H9 (cell line): ENCODE measurements at regions not wholly inside any gene's neighbourhood (a gene's known extent, or its start where the extent isn't known, plus 50 kb on each side); places are given as distances from the start of the nearest gene placed in this dataset.

Experiments
- DNase-seq: peaks from one replicate; pipeline ENCODE4 v3.0.0-alpha.2; 2017
- H2AFZ ChIP-seq: one replicate; pipeline ENCODE4 v1.6.1; 2013; ENCODE audit warnings: mild to moderate bottlenecking, low read length, control low read depth, moderate library complexity
- H2AK5ac ChIP-seq: 2 replicates; pipeline ENCODE4 v1.6.1; 2013; ENCODE audit warnings: low read length, control low read depth, mixed read lengths; ENCODE audit not compliant: insufficient read length
- H2BK120ac ChIP-seq: one replicate; pipeline ENCODE4 v1.6.1; 2013; ENCODE audit warnings: low read depth, mild to moderate bottlenecking, low read length, control low read depth, inconsistent platforms; ENCODE audit not compliant: poor library complexity, severe bottlenecking
- H2BK12ac ChIP-seq: 2 replicates; pipeline ENCODE4 v1.6.1; 2013; ENCODE audit warnings: low read length, control low read depth, mixed read lengths, low read depth; ENCODE audit not compliant: insufficient read length
- H2BK15ac ChIP-seq: 2 replicates; pipeline ENCODE4 v1.6.1; 2013; ENCODE audit warnings: low read depth, low read length, control low read depth
- H2BK20ac ChIP-seq: one replicate; pipeline ENCODE4 v1.6.1; 2013; ENCODE audit warnings: low read depth, mild to moderate bottlenecking, low read length, control low read depth, inconsistent platforms; ENCODE audit not compliant: poor library complexity, severe bottlenecking
- H2BK5ac ChIP-seq: 2 replicates; pipeline ENCODE4 v1.6.1; 2013; ENCODE audit warnings: low read length, control low read depth, mixed read lengths; ENCODE audit not compliant: insufficient read length
- H3K14ac ChIP-seq: 2 replicates; pipeline ENCODE4 v1.6.1; 2013; ENCODE audit warnings: low read length, control low read depth; ENCODE audit not compliant: insufficient read depth
- H3K18ac ChIP-seq: 2 replicates; pipeline ENCODE4 v1.6.1; 2013; ENCODE audit warnings: low read depth, mild to moderate bottlenecking, mixed read lengths, low read length, control low read depth; ENCODE audit not compliant: insufficient read length
- H3K23ac ChIP-seq: 2 replicates; pipeline ENCODE4 v1.6.1; 2013; ENCODE audit warnings: low read length, control low read depth, mixed read lengths, low read depth; ENCODE audit not compliant: insufficient read length
- H3K23me2 ChIP-seq: 2 replicates; pipeline ENCODE4 v1.6.1; 2013; ENCODE audit warnings: low read depth, mild to moderate bottlenecking, mixed read lengths, low read length, control low read depth; ENCODE audit not compliant: insufficient read length, poor library complexity, severe bottlenecking
- H3K27ac ChIP-seq: 2 replicates; pipeline ENCODE4 v1.5.1; 2013; ENCODE audit warnings: low read length, control low read depth, mixed read lengths, low read depth; ENCODE audit not compliant: insufficient read length
- H3K27me3 ChIP-seq: 2 replicates; pipeline ENCODE4 v1.6.1; 2013; ENCODE audit warnings: low read length, control low read depth, inconsistent platforms; ENCODE audit not compliant: insufficient read depth
- H3K4ac ChIP-seq: 2 replicates; pipeline ENCODE4 v1.6.1; 2013; ENCODE audit warnings: low read depth, mild to moderate bottlenecking, control low read depth, inconsistent platforms, low read length, moderate library complexity
- H3K4me1 ChIP-seq: 2 replicates; pipeline ENCODE4 v1.6.1; 2013; ENCODE audit warnings: low read length, control low read depth, inconsistent platforms; ENCODE audit not compliant: insufficient read depth
- H3K4me2 ChIP-seq: 2 replicates; pipeline ENCODE4 v1.6.1; 2013; ENCODE audit warnings: low read length, control low read depth, mixed read lengths; ENCODE audit not compliant: insufficient read length, insufficient read depth
- H3K56ac ChIP-seq: 2 replicates; pipeline ENCODE4 v1.6.1; 2013; ENCODE audit warnings: low read depth, mild to moderate bottlenecking, mixed read lengths, low read length, control low read depth; ENCODE audit not compliant: insufficient read length
- H3K79me1 ChIP-seq: 2 replicates; pipeline ENCODE4 v1.6.1; 2013; ENCODE audit warnings: low read depth, mild to moderate bottlenecking, moderate library complexity, low read length, control low read depth, inconsistent platforms; ENCODE audit not compliant: insufficient read depth, poor library complexity, severe bottlenecking
- H3K79me2 ChIP-seq: 2 replicates; pipeline ENCODE4 v1.6.1; 2013; ENCODE audit warnings: low read length, control low read depth, inconsistent platforms; ENCODE audit not compliant: insufficient read depth
- H3K9ac ChIP-seq: 2 replicates; pipeline ENCODE4 v1.6.1; 2013; ENCODE audit warnings: low read length, control low read depth, mixed read lengths; ENCODE audit not compliant: insufficient read length; ENCODE audit errors: extremely low read depth
- H3K9me3 ChIP-seq: one replicate; pipeline ENCODE4 v1.6.1; 2013; ENCODE audit warnings: low read depth, low read length, inconsistent platforms; ENCODE audit not compliant: control insufficient read depth
- H3T11ph ChIP-seq: one replicate; pipeline ENCODE4 v1.6.1; 2013; ENCODE audit warnings: mild to moderate bottlenecking, low read length, control low read depth, inconsistent platforms
- H4K20me1 ChIP-seq: one replicate; pipeline ENCODE4 v1.6.1; 2013; ENCODE audit not compliant: control insufficient read depth, insufficient read length, insufficient read depth
- H4K5ac ChIP-seq: 2 replicates; pipeline ENCODE4 v1.6.1; 2013; ENCODE audit warnings: low read depth, mild to moderate bottlenecking, mixed read lengths, low read length, control low read depth; ENCODE audit not compliant: insufficient read length
- H4K8ac ChIP-seq: replicated peaks from 2 replicates; pipeline ENCODE4 v1.6.1; 2013; ENCODE audit warnings: low read length, control low read depth, mixed read lengths, low read depth; ENCODE audit not compliant: insufficient read length
- H4K91ac ChIP-seq: 2 replicates; pipeline ENCODE4 v1.6.1; 2013; ENCODE audit warnings: low read depth, mild to moderate bottlenecking, moderate library complexity, mixed read lengths, low read length, control low read depth; ENCODE audit not compliant: insufficient read length
- H3K27ac Mint-ChIP-seq, 3 experiments: 2 replicates in 2 of 3; 3 replicates in 1 of 3; pipeline ENCODE4 v1.8.0; 2020 to 2021; ENCODE audit warnings: mixed read lengths in 3 of 3, mild to moderate bottlenecking in 1 of 3, moderate library complexity in 1 of 3
- H3K27me3 Mint-ChIP-seq: 2 replicates; pipeline ENCODE4 v1.8.0; 2021; ENCODE audit warnings: low read depth, mild to moderate bottlenecking, moderate library complexity, mixed read lengths
- H3K36me3 Mint-ChIP-seq, 3 experiments: 2 replicates in 2 of 3; 3 replicates in 1 of 3; pipeline ENCODE4 v1.8.0; 2020 to 2021; ENCODE audit warnings: low read depth in 3 of 3, mixed read lengths in 3 of 3; ENCODE audit not compliant: insufficient read depth in 1 of 3
- H3K4me1 Mint-ChIP-seq, 2 experiments: 2 replicates each; pipeline ENCODE4 v1.8.0; 2020; ENCODE audit warnings: mixed read lengths in 2 of 2
- H3K4me3 Mint-ChIP-seq, 2 experiments: 2 replicates in 1 of 2; 3 replicates in 1 of 2; pipeline ENCODE4 v1.8.0; 2020 to 2021; ENCODE audit warnings: mild to moderate bottlenecking in 2 of 2, mixed read lengths in 2 of 2, moderate library complexity in 1 of 2
- H3K9me3 Mint-ChIP-seq, 2 experiments: 2 replicates in 1 of 2; 3 replicates in 1 of 2; pipeline ENCODE4 v1.8.0; 2020; ENCODE audit warnings: mild to moderate bottlenecking in 2 of 2, mixed read lengths in 2 of 2, moderate library complexity in 1 of 2
- CTCF ChIP-seq: fragments of 200-600 bp; sonication (generic); conservative IDR thresholded peaks from 3 replicates; pipeline ENCODE4 v1.8.0; 2021; ENCODE audit warnings: antibody characterized with exemption, mild to moderate bottlenecking
- WGBS: extraction: QIAGEN DNeasy Blood & Tissue Kit; methylation state at CpG from one replicate; pipeline ENCODE4 v1.1.7; 2013; ENCODE audit warnings: missing lambda C conversion rate, low lambda C conversion rate, mixed read lengths; ENCODE audit not compliant: insufficient read length; ENCODE audit errors: extremely low coverage; 5-methylcytosine and 5-hydroxymethylcytosine counted together

- H3K27ac Mint-ChIP-seq = no peak overlapping the region
- no peak overlapping the region for H3K14ac ChIP-seq
Measured at GRCh38 chr2:236344446-236344845, 80.2 kb upstream of the ASB18 start.

More at GRCh38 chr2:236344446-236344845, 80.2 kb upstream of the ASB18 start:
- no peak overlapping the region for H3K27ac ChIP-seq
- H2AFZ ChIP-seq = no peak overlapping the region
- H2BK5ac ChIP-seq = no peak overlapping the region
- no peak overlapping the region for H2BK12ac ChIP-seq
- no peak overlapping the region for H2AK5ac ChIP-seq
- H3K9ac ChIP-seq = no peak overlapping the region
- no peak overlapping the region for H3K56ac ChIP-seq
- H2BK20ac ChIP-seq = no peak overlapping the region
- no peak overlapping the region for H2BK120ac ChIP-seq
- no peak overlapping the region for H3K18ac ChIP-seq
- H3T11ph ChIP-seq = no peak overlapping the region
- Mint-ChIP-seq H3K4me1 (peaks cover 23 to 46% of the 10 kb centered on the region in 2 experiments), H3K9me3 (peaks cover 6 to 9% of the 10 kb centered on the region in 2 experiments; a peak in 4 of 5 replicates), H3K27me3 (peaks cover 4% of the 10 kb centered on the region), H3K36me3 (peaks cover 7 to 11% (median 8%) of the 10 kb centered on the region in 3 experiments; a peak in 6 of 7 replicates), H3K4me3 (no peak overlapping the region; a peak in 1 of 5 replicates)
- no peaks in the 10 kb centered on the region for H3K9me3 ChIP-seq
- no peaks in the 10 kb centered on the region for H3K23me2 ChIP-seq
- H3K4me2 ChIP-seq = no peak overlapping the region
- H4K20me1 ChIP-seq = peaks cover 3% of the 10 kb centered on the region
- H4K5ac ChIP-seq = no peak overlapping the region
- no peaks in the 10 kb centered on the region for H3K27me3 ChIP-seq
- no peak overlapping the region for H4K8ac ChIP-seq
- no peak overlapping the region for H4K91ac ChIP-seq
- H3K79me1 ChIP-seq = no peaks in the 10 kb centered on the region
- peak; percentile 16 for DNase-seq
- TF ChIP-seq CTCF = no peak
- no peaks in the 10 kb centered on the region for H3K79me2 ChIP-seq
- 0 out of 2 replicates have a peak, but pooled peaks cover 2% of the 10 kb centered on the region for H3K4me1 ChIP-seq
- WGBS = no CpG with 5 or more reads among the region's 7 CpGs
- no peak overlapping the region for H3K23ac ChIP-seq
- H3K4ac ChIP-seq = no peak overlapping the region
- no peak overlapping the region for H2BK15ac ChIP-seq
